HL-60 (cell line): ENCODE measurements at regions not wholly inside any gene's neighbourhood (a gene's known extent, or its start where the extent isn't known, plus 50 kb on each side); places are given as distances from the start of the nearest gene placed in this dataset.

Experiments
- CTCF ChIP-seq: IDR thresholded peaks from one replicate; pipeline ENCODE4 v1.5.1; 2011; ENCODE audit warnings: low read length, control low read depth, inconsistent platforms; ENCODE audit not compliant: insufficient read depth
- POLR2AphosphoS5 ChIP-seq: IDR thresholded peaks from 2 replicates; pipeline ENCODE4 v1.6.1; 2012; ENCODE audit warnings: low read depth
- REST ChIP-seq: IDR thresholded peaks from 2 replicates; pipeline ENCODE4 v1.6.1; 2012; ENCODE audit warnings: low read depth; ENCODE audit not compliant: insufficient replicate concordance

DNA sequence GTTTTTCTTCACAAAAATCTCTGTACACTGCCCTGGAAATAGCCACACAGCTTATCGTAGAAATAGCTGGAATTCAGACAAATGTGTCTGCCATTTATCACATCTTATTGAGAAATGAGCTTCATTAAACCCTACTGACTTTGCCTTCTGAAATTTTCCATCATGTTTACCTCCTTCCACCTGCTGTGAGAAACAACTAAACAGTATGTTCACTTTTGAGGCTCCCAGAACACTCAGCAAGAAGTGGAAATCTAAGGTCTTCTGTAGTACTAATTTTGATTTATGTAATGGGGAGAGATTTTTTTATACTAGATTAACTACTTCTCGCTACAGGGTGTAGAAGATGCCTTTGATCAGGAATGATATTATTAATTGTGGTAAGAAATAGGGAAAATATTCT is 268.0 kb downstream of the KCNC2 start:
- TF ChIP-seq CTCF (no peak), POLR2AphosphoS5 (no peak), REST (no peak)
